PC-3 (cell line): ENCODE measurements at regions not wholly inside any gene's neighbourhood (a gene's known extent, or its start where the extent isn't known, plus 50 kb on each side); places are given as distances from the start of the nearest gene placed in this dataset.

ENCODE experiments used
- ATAC-seq: fragments of 200-7000 bp; cut with Tn5 transposase; 2 replicates; pipeline ENCODE4 v1.9.1; 2020; ENCODE audit warnings: mild to moderate bottlenecking, moderate library complexity
- BruUV-seq: library from RNA; stranded (reverse); fragments of 400-500 nt; replicated peaks from 2 replicates; lab custom pipeline; 2021; lab: Mats Ljungman, UMichigan
- CTCF ChIA-PET: fragments of 300-600 bp; sonication (Branson Sonifier 250); formaldehyde crosslinking; loops from one replicate; lab custom pipeline; 2022; ENCODE audit warnings: antibody characterized with exemption; lab: Charles Lee
- POLR2A ChIA-PET: fragments of 300-600 bp; sonication (Branson Sonifier 250); formaldehyde crosslinking; loops from one replicate; lab custom pipeline; 2022; ENCODE audit warnings: antibody characterized with exemption; ENCODE audit not compliant: unreplicated experiment; lab: Charles Lee
- DNase-seq: peaks from one replicate; pipeline ENCODE4 v3.0.0-alpha.2; 2015
- H2AFZ ChIP-seq: fragments of 300-600 bp; sonication (generic); 2 replicates; pipeline ENCODE4 v1.6.0; 2016; ENCODE audit warnings: antibody characterized with exemption, low read length
- H3F3A ChIP-seq: fragments of 300-600 bp; sonication (generic); one replicate; pipeline ENCODE4 v1.6.0; 2017; ENCODE audit warnings: antibody characterized with exemption, low read length, control low read depth, mild to moderate bottlenecking; ENCODE audit not compliant: unreplicated experiment
- H3K27ac ChIP-seq: fragments of 300-600 bp; sonication (generic); 2 replicates; pipeline ENCODE4 v1.5.1; 2016; ENCODE audit warnings: mild to moderate bottlenecking, low read length
- H3K27me3 ChIP-seq: fragments of 300-600 bp; sonication (generic); 2 replicates; pipeline ENCODE4 v1.6.1; 2016; ENCODE audit warnings: low read length, mixed read lengths
- H3K36me3 ChIP-seq: fragments of 300-600 bp; sonication (generic); 2 replicates; pipeline ENCODE4 v1.6.1; 2016; ENCODE audit warnings: low read depth, mixed run types, low read length, mixed read lengths
- H3K4me1 ChIP-seq: fragments of 300-600 bp; sonication (generic); 2 replicates; pipeline ENCODE4 v1.5.1; 2016; ENCODE audit warnings: low read length; ENCODE audit not compliant: insufficient read depth
- H3K4me2 ChIP-seq: fragments of 300-600 bp; sonication (generic); 2 replicates; pipeline ENCODE4 v1.6.0; 2016; ENCODE audit warnings: low read length
- H3K4me3 ChIP-seq: fragments of 300-600 bp; sonication (generic); 2 replicates; pipeline ENCODE4 v1.5.1; 2016; ENCODE audit warnings: mild to moderate bottlenecking, low read length, mixed read lengths
- H3K79me2 ChIP-seq: fragments of 300-600 bp; sonication (generic); 2 replicates; pipeline ENCODE4 v1.6.1; 2017; ENCODE audit warnings: low read length, mixed read lengths
- H3K9ac ChIP-seq: fragments of 300-600 bp; sonication (generic); 2 replicates; pipeline ENCODE4 v1.6.0; 2016; ENCODE audit warnings: mild to moderate bottlenecking, low read length
- H3K9me2 ChIP-seq: fragments of 300-600 bp; sonication (generic); replicated peaks from 2 replicates; pipeline ENCODE4 v1.6.1; 2016; ENCODE audit warnings: mixed run types, low read length, mixed read lengths
- H3K9me3 ChIP-seq: fragments of 300-600 bp; sonication (generic); 2 replicates; pipeline ENCODE4 v1.6.1; 2016; ENCODE audit warnings: low read length, mixed read lengths
- H4K20me1 ChIP-seq: fragments of 300-600 bp; sonication (generic); 2 replicates; pipeline ENCODE4 v1.6.1; 2016; ENCODE audit warnings: low read length, mixed read lengths
- CTCF ChIP-seq: fragments of 300-600 bp; sonication (generic); conservative IDR thresholded peaks from 2 replicates; pipeline ENCODE4 v1.5.1; 2017; ENCODE audit warnings: antibody characterized with exemption, low read depth, mild to moderate bottlenecking, low read length
- EZH2 ChIP-seq: fragments of 300-600 bp; sonication (generic); IDR thresholded peaks from one replicate; pipeline ENCODE4 v1.6.1; 2017; ENCODE audit warnings: antibody characterized with exemption, mild to moderate bottlenecking, low read length; ENCODE audit not compliant: unreplicated experiment
- EZH2phosphoT487 ChIP-seq: fragments of 300-600 bp; sonication (generic); IDR thresholded peaks from 2 replicates; pipeline ENCODE4 v1.6.1; 2018; ENCODE audit warnings: mild to moderate bottlenecking, antibody characterized with exemption, low read length, borderline replicate concordance
- intact Hi-C: fragments of 100-400 bp; cut with micrococcal nuclease; formaldehyde crosslinking; loops from 2 replicates; pipeline ENCODE4 v1.9.0; 2023

DNA sequence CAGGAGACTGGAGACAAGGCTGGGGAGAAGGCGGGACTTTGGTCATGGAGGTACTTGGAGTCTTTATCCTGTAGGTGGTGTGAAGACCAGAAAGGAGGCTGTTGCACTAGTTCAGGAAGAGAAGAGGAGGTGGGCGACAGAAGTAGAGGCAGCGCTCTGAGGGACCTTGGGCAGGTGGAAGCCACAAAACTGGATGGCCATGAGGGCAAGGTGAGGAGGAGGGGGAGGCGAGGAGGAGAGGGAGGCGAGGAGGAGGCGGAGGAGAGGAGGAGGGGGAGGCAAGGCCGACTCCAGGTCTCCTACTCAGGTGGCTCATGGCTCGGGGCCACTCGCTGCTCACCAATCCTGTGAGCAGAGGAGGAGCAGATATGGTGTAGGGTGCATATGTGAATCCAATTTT, 125.6 kb downstream of the RPLP1 start:
- TF ChIP-seq EZH2phosphoT487 = no peak
- TF ChIP-seq EZH2 = no peak
- no peak for TF ChIP-seq CTCF
- H3K27me3 ChIP-seq = no peaks in the 10 kb centered on the region
- ChIA-PET POLR2A (interaction anchor here (0.6 kb wide), 1 partner anchor 16 kb away, joined by 3 read pairs; no protein-coding TSS in a partner anchor), CTCF (no interaction called here)
- no peak overlapping the region for H2AFZ ChIP-seq
- intact Hi-C loops = loop anchor here (2.0 to 5.0 kb wide), 3 partner anchors 21 to 519 kb away; partner anchors contain the start of gene TLE3
- H3K27ac ChIP-seq = peak overlapping the region; percentile 73
- H3K79me2 ChIP-seq = no peaks in the 10 kb centered on the region
- DNase-seq (no peak), ATAC-seq (no peak)
- peaks cover 47% of the 10 kb centered on the region for H3K4me1 ChIP-seq
- H3K36me3 ChIP-seq = no peaks in the 10 kb centered on the region
- H3K4me2 ChIP-seq = 0 out of 2 replicates have a peak overlapping the region, but pooled peaks have one; percentile 5
- H3K9me3 ChIP-seq = no peaks in the 10 kb centered on the region
- no peaks in the 10 kb centered on the region for H3K9me2 ChIP-seq
- BruUV-seq = no TSS peak
- H3K4me3 ChIP-seq = no peak overlapping the region
- no peaks in the 10 kb centered on the region for H3F3A ChIP-seq
- no peaks in the 10 kb centered on the region for H4K20me1 ChIP-seq
- H3K9ac ChIP-seq = peak overlapping the region; percentile 38

DNA sequence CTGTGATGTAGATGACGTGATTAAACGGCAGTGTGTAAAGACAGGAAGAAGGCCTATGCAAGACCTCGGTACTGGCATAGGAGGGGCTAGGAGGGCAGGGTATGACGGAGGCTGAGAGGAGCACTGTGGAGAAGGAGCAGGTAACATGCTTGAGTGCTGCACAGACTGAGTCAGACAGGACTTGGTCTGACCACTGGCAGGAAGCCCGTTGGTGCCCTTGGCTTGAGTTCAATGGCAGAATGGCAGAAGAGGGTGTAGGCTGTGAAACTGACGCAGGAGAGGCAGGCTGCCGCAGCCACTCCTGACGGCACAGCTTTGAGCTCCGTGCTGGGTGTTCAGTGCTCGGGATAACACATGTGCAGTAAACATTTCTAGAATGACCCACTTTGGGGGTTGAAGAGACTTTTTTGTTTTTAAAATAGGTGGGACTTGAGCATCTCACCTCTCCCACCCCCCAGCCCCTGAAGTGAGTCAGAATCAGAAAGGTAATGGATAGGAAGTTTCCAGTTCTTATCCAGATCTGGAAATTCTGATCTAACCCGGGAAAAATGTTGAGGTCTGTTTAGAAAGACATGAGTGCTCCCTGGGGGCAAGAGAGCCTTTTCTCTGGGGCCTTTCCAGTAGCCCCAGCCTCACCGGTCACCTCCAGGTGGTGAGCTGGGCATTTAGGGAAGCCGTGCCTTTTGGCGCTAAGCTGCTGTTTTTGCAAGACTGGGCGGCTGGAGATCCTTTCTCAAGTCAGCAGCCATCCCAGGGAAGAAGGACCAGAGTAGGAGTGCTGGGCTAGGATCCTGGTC, 126.4 kb downstream of the RPLP1 start:
- H2AFZ ChIP-seq = 0 out of 2 replicates have a peak overlapping the region, but pooled peaks have one; percentile 12
- peak overlapping the region; percentile 56 for H3K9ac ChIP-seq
- H3K4me1 ChIP-seq = peaks cover 46% of the 10 kb centered on the region
- DNase-seq (peak; percentile 97), ATAC-seq (peak; percentile 82)
- H3K79me2 ChIP-seq = no peaks in the 10 kb centered on the region
- no peaks in the 10 kb centered on the region for H3K36me3 ChIP-seq
- BruUV-seq = no TSS peak
- no peaks in the 10 kb centered on the region for H3K9me3 ChIP-seq
- peak overlapping the region; percentile 64 for H3K4me2 ChIP-seq
- H3K4me3 ChIP-seq = peak overlapping the region; percentile 36; the same call in 1 of the 2 replicates
- H3K9me2 ChIP-seq = no peaks in the 10 kb centered on the region
- H3K27ac ChIP-seq = peak overlapping the region; percentile 90
- H3F3A ChIP-seq = no peaks in the 10 kb centered on the region
- no peaks in the 10 kb centered on the region for H4K20me1 ChIP-seq
- H3K27me3 ChIP-seq = no peaks in the 10 kb centered on the region
- POLR2A ChIA-PET = interaction anchor here (0.6 kb wide), 1 partner anchor 15 kb away, joined by 3 read pairs; no protein-coding TSS in a partner anchor
- intact Hi-C loops = loop anchor here (1.0 to 5.0 kb wide), 4 partner anchors 15 to 518 kb away; partner anchors contain the start of gene TLE3
- CTCF ChIA-PET = no interaction called here
- 0 out of 2 replicates have a peak, but pooled peaks have one; percentile 18 for TF ChIP-seq CTCF
- no peak for TF ChIP-seq EZH2phosphoT487
